GM18505 (cell line): ENCODE measurements at regions not wholly inside any gene's neighbourhood (a gene's known extent, or its start where the extent isn't known, plus 50 kb on each side); places are given as distances from the start of the nearest gene placed in this dataset.

Experiments
- ATAC-seq: cut with Tn5 transposase; IDR thresholded peaks from one replicate; pipeline ENCODE4 v1.9.1; 2021; ENCODE audit not compliant: unreplicated experiment
- POLR2A ChIP-seq: IDR thresholded peaks from 4 replicates; pipeline ENCODE4 v1.6.1; 2011; ENCODE audit warnings: borderline replicate concordance; ENCODE audit not compliant: insufficient read depth, insufficient read length; ENCODE audit errors: extremely low read depth

DNA sequence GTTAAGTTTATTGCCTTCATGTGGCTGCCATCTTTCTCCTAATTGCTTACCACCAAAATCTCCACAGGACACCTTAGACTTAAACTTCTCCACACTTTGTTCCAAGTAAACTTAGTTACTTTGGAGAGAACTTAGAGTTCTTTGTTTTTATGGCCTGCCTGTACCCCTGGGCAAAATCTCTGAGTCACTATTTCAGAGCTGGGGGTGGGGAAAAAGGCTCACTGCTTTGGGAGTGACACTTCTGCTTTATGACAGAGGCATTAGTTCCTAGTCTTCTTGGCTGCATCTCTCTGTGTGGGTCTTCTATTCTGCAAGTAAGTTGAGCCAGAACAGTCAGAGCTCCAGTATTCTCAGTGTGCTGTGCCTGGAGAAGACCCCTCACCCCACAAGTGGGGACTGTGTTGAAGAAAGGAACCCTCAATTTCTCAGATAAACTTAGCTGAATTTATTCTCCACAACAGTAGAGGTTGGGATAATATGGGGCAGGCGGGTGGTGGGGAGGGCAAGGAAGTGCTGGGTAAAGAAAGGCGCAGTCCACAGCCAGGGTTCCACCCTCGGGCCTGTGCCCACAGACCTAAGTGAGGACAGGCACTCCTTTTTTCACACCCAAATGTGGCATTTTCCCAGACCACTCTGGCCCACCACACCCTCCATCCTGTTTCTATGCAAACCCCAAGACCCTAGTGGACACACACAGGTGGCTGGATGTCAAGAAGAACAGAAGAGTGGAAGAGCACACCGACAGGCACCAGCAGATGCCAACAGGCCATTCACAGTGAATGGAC is 636.6 kb upstream of the MAN1A1 start:
- TF ChIP-seq POLR2A = no peak
- ATAC-seq = no peak

DNA sequence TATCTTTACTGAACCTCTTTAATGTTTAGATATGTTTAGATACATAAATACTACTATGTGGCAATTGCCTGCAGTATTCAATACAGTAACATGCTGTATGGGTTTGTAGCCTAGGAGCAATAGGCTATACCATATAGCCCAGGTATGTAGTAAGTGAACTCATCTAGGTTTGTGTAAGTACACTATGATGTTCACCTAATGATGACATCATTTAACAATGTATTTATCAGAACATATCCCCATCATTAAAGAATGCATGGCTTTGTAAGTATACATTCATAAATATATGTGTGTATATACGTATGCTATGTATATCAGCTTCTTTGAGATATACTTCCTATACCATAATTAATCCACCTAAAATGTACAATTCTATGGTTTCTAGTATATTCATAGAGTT is 631.2 kb upstream of the MAN1A1 start:
- TF ChIP-seq POLR2A = no peak
- ATAC-seq = no peak

DNA sequence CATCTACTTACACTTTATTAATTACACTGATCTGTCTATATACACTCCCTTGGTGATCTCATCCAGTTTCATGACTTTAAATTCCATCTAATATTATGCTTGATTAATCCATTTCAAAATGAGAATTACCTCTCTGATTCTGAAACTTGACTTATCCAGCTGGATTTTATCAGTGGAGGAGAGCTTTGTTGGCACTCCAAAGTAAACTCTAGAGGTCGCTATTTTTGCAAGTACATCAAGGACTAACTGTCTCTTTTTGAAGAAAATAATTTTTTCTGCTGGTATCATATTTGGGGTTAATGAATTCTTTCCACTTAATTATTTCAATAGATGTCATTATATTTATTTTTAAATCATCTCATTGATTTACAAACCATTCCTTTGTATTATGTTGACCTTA is 630.3 kb upstream of the MAN1A1 start:
- TF ChIP-seq POLR2A = no peak
- no peak for ATAC-seq

DNA sequence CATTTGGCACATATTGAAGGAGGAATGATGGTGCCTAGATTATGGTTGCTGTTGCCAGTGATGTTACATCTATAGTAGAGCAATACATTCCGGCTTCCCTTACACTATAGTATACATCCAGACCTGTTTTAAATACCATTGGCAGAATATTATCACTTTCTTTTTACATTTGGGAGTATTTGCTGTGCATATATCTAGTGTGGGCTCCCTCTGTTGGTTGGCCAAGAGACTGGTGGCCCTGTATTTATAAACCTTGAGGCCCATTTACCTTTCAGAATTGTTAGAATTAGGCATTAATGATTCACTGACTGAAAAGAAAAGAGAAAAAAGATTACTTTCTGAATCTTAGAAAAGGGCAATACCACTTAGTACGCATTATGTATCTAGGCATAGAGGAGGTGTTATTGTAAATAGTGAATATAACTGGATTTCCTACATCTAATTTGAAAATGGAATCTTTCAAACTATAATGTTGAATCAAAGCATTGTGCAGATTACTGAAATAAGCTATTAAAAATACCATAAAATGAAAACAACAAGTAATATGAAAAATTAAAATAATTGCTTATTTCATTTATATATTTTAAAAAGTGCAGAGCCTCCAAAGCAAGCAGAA is 628.8 kb upstream of the MAN1A1 start:
- TF ChIP-seq POLR2A = no peak
- no peak for ATAC-seq

DNA sequence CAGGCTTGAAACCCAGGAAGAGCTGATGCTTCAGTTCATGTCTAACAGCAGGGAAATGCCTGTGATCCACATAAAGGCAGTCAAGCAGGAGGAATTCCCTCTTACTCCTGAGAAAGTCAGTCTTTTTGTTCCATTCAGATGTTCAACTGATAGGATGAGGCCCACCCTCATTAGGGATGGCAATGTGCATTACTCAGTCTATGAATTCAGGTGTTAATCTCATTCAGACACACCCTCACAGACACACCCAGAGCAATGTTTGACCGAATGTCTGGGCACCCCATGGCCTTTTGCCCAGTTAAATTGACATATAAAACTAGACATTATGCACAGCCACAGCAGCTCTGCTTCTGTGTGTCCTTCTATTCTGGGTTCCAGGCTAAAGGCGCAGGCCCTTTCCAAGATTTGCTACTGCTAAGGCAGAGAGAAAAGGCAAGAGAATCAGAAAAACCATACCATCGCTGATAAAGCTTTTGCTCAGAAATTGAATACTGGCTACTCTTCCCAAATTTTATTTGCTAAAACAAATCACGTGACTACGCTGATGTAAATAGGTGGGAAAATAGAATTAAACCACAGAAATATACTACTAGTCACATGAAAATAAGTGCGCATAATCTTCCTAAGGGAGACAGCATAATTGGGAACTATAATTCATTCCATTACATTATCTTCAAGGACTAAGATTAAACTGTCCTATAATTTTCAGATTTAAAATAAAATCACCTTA is 625.0 kb upstream of the MAN1A1 start:
- ATAC-seq = no peak
- no peak for TF ChIP-seq POLR2A

DNA sequence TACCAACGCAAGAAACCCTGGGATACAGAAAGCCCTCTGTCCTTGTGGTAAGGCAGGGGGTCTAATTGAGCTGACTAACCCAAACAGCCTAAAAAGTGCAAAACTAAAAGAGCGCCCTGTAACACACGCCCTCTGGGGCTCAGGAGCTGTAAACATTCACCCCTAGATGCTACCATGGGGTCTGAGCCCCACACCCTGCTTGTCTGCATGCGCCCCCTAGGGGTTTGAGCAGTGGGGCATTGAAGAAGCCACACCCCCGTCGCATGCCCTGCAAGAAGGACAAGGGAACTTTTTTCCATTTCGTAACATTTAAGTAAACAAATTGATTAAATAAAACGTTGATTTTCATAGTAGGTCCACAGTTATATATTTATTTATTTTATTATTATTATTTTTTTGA is 616.9 kb upstream of the MAN1A1 start:
- no peak for ATAC-seq
- no peak for TF ChIP-seq POLR2A

DNA sequence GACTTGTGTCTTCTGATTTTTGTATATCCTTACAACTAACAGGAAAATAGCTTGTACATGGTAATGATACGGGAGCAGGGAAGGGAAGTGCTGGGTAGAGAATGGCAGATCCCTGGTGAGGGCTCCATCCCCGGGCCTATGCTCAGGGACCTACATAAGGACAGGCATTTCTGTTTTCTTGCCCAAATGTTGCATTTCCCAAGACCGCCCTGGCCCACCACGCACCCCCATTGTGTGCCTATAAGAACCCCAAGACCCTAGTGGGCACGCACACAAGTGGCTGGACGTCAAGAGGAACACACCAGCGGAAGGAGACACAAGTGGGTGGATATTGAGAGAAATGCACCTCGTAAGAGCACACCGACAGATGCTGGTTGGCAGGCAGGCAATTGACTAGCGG is 616.3 kb upstream of the MAN1A1 start:
- no peak for ATAC-seq
- TF ChIP-seq POLR2A = no peak

DNA sequence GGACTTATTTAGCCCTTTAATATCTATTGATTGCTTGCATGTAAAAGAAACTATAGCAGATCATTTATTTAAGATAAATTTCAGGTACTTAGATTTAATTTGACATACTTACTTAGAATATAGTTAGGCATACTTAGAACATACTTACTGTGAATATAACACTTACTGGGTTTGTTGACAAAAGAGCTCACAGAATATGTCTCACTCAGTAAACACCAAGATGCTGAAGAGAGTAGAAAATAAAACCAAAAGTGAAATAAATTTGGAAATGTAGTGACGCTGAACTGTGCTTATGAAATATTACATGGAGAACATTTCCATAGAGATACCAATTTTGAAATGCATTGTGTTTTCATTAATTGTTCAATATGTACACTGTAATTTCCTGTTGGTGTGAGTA is 615.4 kb upstream of the MAN1A1 start:
- ATAC-seq = no peak
- TF ChIP-seq POLR2A = no peak

DNA sequence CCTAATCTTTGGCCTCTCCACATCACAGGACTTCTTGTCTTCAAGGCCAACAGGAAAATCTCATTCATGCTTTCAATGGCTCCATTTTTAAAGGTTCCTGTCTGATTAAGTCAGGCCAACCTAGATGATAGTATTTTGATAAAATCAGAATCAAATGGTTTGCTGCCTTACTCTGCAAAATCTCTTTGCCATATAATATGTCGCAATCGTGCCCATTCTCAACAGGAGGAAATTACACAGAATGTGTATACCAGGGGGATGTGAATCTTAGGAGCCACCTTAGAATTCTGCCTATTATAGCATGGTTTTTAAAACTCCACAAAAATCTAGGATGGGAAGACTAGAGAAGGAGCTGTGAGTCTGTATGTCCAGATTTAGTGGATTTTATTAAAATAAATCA is 612.9 kb upstream of the MAN1A1 start:
- no peak for ATAC-seq
- TF ChIP-seq POLR2A = no peak

DNA sequence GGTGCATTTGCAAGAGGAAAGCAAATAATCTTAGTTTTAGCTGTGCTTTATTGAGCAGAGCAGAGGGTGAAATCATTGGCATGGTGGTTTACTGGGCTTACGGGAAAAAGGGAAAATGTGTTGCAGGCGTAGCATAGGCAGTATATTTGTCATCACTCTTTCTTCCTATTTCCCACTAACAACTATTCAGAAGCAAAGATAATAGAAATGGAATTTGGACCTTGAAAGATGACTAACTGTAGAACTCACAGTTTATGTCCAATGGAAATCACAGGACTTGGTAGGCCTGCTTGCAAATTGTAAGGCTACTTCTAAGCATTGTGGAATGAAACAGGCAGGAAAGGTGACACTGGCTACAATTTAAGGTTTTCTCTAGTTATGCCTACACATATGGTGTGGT is 611.9 kb upstream of the MAN1A1 start:
- TF ChIP-seq POLR2A = no peak
- no peak for ATAC-seq

DNA sequence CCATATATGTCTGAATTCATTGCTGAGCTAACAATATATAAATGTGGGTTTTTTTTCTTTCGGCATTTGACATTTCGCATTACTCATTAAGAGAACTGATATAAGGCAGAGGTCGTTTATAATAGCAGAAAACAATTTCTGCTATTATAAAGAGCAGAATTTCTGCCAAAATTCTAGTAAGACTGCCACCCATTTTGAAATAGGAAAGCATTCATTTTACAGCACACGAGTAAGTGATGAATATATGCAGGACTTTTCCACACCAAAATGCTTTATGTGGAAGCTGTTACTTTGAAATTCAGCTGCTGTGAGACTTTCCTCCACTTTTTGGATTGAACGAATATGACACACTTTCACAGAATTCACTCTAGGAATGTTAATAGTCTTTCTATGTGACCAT is 610.9 kb upstream of the MAN1A1 start:
- ATAC-seq = no peak
- TF ChIP-seq POLR2A = no peak

DNA sequence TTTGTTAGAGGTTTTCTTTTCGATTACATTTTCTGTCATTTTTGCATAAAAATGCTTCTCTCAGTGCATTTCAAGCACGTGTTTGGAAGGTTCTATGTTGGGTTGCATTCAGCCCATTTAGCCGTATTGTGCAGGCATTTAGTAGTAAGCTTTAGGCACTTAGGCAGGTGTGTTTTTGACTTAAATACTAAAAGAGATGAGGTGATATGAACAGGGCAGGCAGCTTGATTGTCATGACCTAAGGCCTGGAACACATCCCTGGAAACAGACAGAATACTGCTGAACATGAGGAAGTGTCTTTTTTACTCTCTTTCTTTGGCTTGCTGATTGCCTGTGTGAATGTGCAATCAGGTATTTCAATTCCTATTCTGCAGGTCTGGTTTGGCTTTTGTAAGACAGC is 610.5 kb upstream of the MAN1A1 start:
- no peak for TF ChIP-seq POLR2A
- no peak for ATAC-seq

DNA sequence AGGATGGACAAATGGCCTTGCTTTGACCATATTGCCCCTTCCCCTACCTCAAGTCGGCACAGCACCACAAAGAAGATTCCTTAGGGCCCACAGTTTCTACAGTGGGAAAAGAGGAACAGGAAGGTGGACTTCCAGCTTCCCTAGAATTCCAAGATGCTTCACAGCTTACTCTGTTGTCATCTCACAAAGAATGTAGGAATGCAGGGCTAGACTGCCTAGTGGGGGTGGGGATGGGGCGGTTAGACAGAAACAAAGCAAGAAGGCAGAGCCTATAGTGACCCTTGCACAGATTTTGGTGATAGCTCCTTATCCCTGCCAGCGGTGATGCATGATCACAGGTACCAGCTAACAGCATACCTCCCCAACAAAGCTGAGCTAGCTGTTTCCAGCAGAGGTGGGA is 607.6 kb upstream of the MAN1A1 start:
- no peak for TF ChIP-seq POLR2A
- ATAC-seq = no peak

DNA sequence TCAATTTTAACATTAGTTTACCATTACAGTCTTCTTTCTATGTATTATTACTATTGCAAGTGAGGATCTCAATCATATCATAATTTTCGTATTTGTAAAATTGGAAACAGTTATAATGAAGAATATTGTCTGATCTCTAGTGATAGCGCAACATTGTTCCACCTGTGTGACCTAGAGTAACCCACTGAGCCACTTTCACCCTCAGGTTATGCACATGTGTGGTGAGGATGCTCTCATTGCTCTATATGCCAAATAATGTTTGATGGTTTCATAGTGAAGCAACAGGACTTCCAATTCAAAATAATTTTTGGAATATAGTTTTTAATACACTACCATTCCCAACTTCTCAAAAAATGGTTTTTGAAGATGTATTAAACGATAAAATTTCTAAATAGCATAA is 603.1 kb upstream of the MAN1A1 start:
- no peak for ATAC-seq
- TF ChIP-seq POLR2A = no peak
